ENCODE measurements at regions not wholly inside any gene's neighbourhood (a gene's known extent, or its start where the extent isn't known, plus 50 kb on each side); places are given as distances from the start of the nearest gene placed in this dataset.

- TF ChIP-seq CTCF (IDR thresholded peaks at IDR 0.05): no peak
- no peak for TF ChIP-seq POLR2A (IDR thresholded peaks at IDR 0.05)
- no peak for TF ChIP-seq POLR2AphosphoS5 (IDR thresholded peaks at IDR 0.05)
These were observed 418.2 kb upstream of the ADGRL2 start for GRCh38 chr1:81382561-81382960.

Data from breast epithelium (tissue), 3 donors.